K562 (cell line): ENCODE measurements at regions not wholly inside any gene's neighbourhood (a gene's known extent, or its start where the extent isn't known, plus 50 kb on each side); places are given as distances from the start of the nearest gene placed in this dataset.
A peak's percentile ranks its signal among the peaks of the same experiment; 100 is the strongest.

Source experiments
- C11orf30 ChIP-seq: fragments of 450-650 bp; IDR thresholded peaks from 2 replicates; pipeline ENCODE4 v1.6.1; 2016; ENCODE audit warnings: low read depth, mild to moderate bottlenecking
- ELF2 ChIP-seq: fragments of 250-450 bp; sonication (Bioruptor Pico); IDR thresholded peaks from 2 replicates; pipeline ENCODE4 v1.5.0; 2021; ENCODE audit warnings: mild to moderate bottlenecking
- GTF2F1 ChIP-seq: IDR thresholded peaks from 2 replicates; pipeline ENCODE4 v1.6.1; 2011; ENCODE audit warnings: low read depth, low read length, improper control_type of control experiment
- HMBOX1 ChIP-seq: sonication (generic); IDR thresholded peaks from 2 replicates; pipeline ENCODE4 v1.6.1; 2016
- HNRNPH1 ChIP-seq: fragments of 200-400 bp; formaldehyde crosslinking; optimal IDR thresholded peaks from 2 replicates; pipeline ENCODE3; 2017; ENCODE audit warnings: low read depth, mild to moderate bottlenecking, low read length, moderate library complexity
- HNRNPLL ChIP-seq: fragments of 200-400 bp; formaldehyde crosslinking; IDR thresholded peaks from 2 replicates; pipeline ENCODE4 v1.6.1; 2017; ENCODE audit warnings: low read length, low read depth, mild to moderate bottlenecking; ENCODE audit not compliant: poor library complexity, severe bottlenecking
- MTA3 ChIP-seq: fragments of 450-650 bp; formaldehyde crosslinking; IDR thresholded peaks from 2 replicates; pipeline ENCODE4 v1.6.1; 2017; ENCODE audit warnings: mild to moderate bottlenecking, borderline replicate concordance
- NCOA1 ChIP-seq: fragments of 450-650 bp; IDR thresholded peaks from 2 replicates; pipeline ENCODE4 v1.6.1; 2016; ENCODE audit warnings: low read depth
- NCOA2 ChIP-seq, 2 experiments: fragments of 450-650 bp; IDR thresholded peaks; 2 replicates each; pipeline ENCODE4 v1.6.1; 2018; ENCODE audit warnings: mild to moderate bottlenecking in 2 of 2, moderate library complexity in 1 of 2; ENCODE audit not compliant: partially characterized antibody in 2 of 2
- PHF21A ChIP-seq: fragments of 450-650 bp; IDR thresholded peaks from 2 replicates; pipeline ENCODE4 v1.6.1; 2017; ENCODE audit warnings: low read depth, borderline replicate concordance
- POLR2G ChIP-seq: fragments of 200-400 bp; formaldehyde crosslinking; IDR thresholded peaks from 2 replicates; pipeline ENCODE4 v1.6.1; 2017; ENCODE audit warnings: low read depth, mild to moderate bottlenecking, antibody characterized with exemption, low read length, moderate library complexity
- RFX5 ChIP-seq: IDR thresholded peaks from 2 replicates; pipeline ENCODE4 v1.6.1; 2011; ENCODE audit warnings: low read depth, mild to moderate bottlenecking, improper control_type of control experiment, low read length
- RFX7 ChIP-seq: fragments of 250-450 bp; sonication (Bioruptor Pico); IDR thresholded peaks from 2 replicates; pipeline ENCODE4 v1.5.1; 2021; ENCODE audit warnings: mild to moderate bottlenecking
- TAF1 ChIP-seq: IDR thresholded peaks from 2 replicates; pipeline ENCODE4 v1.6.1; 2011; ENCODE audit warnings: mild to moderate bottlenecking, low read length, moderate library complexity; ENCODE audit not compliant: insufficient read depth, control insufficient read depth, severe bottlenecking; ENCODE audit errors: extremely low read depth
- ZNF143 ChIP-seq: sonication (generic); formaldehyde crosslinking; IDR thresholded peaks from 2 replicates; pipeline ENCODE4 v1.9.0; 2022; ENCODE audit warnings: mild to moderate bottlenecking, missing genetic modification reagents
- ZNF316 ChIP-seq: fragments of 450-650 bp; IDR thresholded peaks from 2 replicates; pipeline ENCODE4 v1.6.1; 2016
- TF ChIP-seq, protein P1 (sequence below), 3 experiments: fragments of 200-800 bp in 1 of 3; fragments of 250-450 bp in 1 of 3; fragments of 450-650 bp in 1 of 3; sonication (Bioruptor Pico) in 1 of 3; sonication (Bioruptor generic) in 1 of 3; formaldehyde crosslinking in 1 of 3; IDR thresholded peaks; 2 replicates each; pipeline versions ENCODE4 v1.6.1 to v1.8.0; 2016 to 2022; ENCODE audit warnings: mild to moderate bottlenecking in 2 of 3, missing genetic modification characterization in 2 of 3, missing compliant biosample characterization in 1 of 3, moderate library complexity in 1 of 3
- TF ChIP-seq, protein P2 (sequence below): fragments of 450-650 bp; IDR thresholded peaks from one replicate; pipeline ENCODE4 v1.6.1; 2018; ENCODE audit warnings: mild to moderate bottlenecking, moderate library complexity; ENCODE audit not compliant: partially characterized antibody
- TF ChIP-seq, protein P3 (sequence below): sonication (generic); formaldehyde crosslinking; IDR thresholded peaks from 2 replicates; pipeline ENCODE4 v1.8.1; 2022; ENCODE audit warnings: missing genetic modification reagents
- TF ChIP-seq, protein P4 (sequence below): fragments of 250-450 bp; sonication (Bioruptor Pico); IDR thresholded peaks from 2 replicates; pipeline ENCODE4 v1.5.0; 2021

DNA sequence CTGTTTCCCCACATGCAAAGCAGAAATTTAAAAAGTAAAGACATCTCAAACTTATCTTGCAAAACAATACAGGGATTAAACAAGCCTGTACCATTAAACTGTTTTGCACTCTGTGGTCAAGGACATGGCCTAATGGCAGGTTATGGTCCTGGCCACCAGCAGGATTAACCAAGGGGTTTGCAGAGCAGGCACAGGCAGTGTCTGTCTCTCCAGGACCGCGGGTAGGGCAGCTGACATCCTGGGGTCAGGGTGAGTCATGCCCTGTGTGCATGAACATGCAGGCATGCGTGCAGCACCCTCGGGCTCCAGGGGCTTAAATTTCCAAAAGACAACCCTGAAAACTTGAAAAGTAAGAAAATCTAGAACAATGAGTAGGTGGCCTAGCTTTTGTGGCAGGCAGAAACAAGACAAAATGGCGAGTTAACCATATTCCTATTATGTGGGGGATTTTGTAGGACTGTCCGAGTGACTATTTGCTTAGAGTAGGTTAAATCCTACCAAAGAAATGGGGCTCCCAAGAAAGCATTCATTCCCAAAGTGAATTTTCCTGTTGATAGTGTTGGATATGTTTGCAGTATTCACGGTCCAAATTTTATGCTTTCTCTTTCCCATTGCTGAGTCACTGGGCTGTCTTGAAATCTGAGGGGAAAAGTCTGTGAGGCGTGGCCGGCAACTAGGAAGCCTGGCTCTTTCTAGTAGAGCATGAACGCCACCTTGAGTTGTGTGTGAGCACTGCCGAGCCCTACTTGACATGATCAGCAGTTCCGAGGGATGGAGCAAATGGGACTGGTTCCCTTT lies 158.4 kb upstream of the FAM20A start (continued):
- TF ChIP-seq, protein P1, sequence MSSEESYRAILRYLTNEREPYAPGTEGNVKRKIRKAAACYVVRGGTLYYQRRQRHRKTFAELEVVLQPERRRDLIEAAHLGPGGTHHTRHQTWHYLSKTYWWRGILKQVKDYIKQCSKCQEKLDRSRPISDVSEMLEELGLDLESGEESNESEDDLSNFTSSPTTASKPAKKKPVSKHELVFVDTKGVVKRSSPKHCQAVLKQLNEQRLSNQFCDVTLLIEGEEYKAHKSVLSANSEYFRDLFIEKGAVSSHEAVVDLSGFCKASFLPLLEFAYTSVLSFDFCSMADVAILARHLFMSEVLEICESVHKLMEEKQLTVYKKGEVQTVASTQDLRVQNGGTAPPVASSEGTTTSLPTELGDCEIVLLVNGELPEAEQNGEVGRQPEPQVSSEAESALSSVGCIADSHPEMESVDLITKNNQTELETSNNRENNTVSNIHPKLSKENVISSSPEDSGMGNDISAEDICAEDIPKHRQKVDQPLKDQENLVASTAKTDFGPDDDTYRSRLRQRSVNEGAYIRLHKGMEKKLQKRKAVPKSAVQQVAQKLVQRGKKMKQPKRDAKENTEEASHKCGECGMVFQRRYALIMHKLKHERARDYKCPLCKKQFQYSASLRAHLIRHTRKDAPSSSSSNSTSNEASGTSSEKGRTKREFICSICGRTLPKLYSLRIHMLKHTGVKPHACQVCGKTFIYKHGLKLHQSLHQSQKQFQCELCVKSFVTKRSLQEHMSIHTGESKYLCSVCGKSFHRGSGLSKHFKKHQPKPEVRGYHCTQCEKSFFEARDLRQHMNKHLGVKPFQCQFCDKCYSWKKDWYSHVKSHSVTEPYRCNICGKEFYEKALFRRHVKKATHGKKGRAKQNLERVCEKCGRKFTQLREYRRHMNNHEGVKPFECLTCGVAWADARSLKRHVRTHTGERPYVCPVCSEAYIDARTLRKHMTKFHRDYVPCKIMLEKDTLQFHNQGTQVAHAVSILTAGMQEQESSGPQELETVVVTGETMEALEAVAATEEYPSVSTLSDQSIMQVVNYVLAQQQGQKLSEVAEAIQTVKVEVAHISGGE (CRISPR knock-in tag; IDR thresholded peaks at IDR 0.05), result no peak
- TF ChIP-seq, protein P2, sequence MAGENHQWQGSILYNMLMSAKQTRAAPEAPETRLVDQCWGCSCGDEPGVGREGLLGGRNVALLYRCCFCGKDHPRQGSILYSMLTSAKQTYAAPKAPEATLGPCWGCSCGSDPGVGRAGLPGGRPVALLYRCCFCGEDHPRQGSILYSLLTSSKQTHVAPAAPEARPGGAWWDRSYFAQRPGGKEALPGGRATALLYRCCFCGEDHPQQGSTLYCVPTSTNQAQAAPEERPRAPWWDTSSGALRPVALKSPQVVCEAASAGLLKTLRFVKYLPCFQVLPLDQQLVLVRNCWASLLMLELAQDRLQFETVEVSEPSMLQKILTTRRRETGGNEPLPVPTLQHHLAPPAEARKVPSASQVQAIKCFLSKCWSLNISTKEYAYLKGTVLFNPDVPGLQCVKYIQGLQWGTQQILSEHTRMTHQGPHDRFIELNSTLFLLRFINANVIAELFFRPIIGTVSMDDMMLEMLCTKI, result no peak
- peak; percentile 23; the same call in 1 of the 2 replicates for TF ChIP-seq ELF2 (CRISPR knock-in tag)
- TF ChIP-seq C11orf30, result peak; percentile 95
- TF ChIP-seq RFX7 (CRISPR knock-in tag), result no peak
- no peak for TF ChIP-seq ZNF143
- TF ChIP-seq RFX5, result no peak
- TF ChIP-seq TAF1, result no peak
- no peak for TF ChIP-seq HNRNPH1
- TF ChIP-seq GTF2F1, result no peak
- TF ChIP-seq POLR2G, result no peak
- TF ChIP-seq ZNF316, result peak; percentile 94
- no peak for TF ChIP-seq HNRNPLL
- TF ChIP-seq, protein P3, sequence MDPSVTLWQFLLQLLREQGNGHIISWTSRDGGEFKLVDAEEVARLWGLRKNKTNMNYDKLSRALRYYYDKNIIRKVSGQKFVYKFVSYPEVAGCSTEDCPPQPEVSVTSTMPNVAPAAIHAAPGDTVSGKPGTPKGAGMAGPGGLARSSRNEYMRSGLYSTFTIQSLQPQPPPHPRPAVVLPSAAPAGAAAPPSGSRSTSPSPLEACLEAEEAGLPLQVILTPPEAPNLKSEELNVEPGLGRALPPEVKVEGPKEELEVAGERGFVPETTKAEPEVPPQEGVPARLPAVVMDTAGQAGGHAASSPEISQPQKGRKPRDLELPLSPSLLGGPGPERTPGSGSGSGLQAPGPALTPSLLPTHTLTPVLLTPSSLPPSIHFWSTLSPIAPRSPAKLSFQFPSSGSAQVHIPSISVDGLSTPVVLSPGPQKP, result no peak
- TF ChIP-seq NCOA1, result no peak
- TF ChIP-seq NCOA2 (IDR thresholded peaks at IDR 0.05; ENCODE audit: partially characterized antibody in 2 of 2), result no peak
- TF ChIP-seq MTA3, result 0 out of 2 replicates have a peak, but pooled peaks have one; percentile 30
- TF ChIP-seq PHF21A, result no peak
- TF ChIP-seq, protein P4, sequence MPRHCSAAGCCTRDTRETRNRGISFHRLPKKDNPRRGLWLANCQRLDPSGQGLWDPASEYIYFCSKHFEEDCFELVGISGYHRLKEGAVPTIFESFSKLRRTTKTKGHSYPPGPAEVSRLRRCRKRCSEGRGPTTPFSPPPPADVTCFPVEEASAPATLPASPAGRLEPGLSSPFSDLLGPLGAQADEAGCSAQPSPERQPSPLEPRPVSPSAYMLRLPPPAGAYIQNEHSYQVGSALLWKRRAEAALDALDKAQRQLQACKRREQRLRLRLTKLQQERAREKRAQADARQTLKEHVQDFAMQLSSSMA, result no peak
- TF ChIP-seq HMBOX1, result no peak; the same call in 1 of the 2 replicates
